HAP-1 (cell line): ENCODE measurements at regions not wholly inside any gene's neighbourhood (a gene's known extent, or its start where the extent isn't known, plus 50 kb on each side); places are given as distances from the start of the nearest gene placed in this dataset.

Source experiments
- DNase-seq, 2 experiments: peaks; one replicate each; pipeline ENCODE4 v3.0.0-alpha.2; 2016 to 2020; ENCODE audit warnings: low spot score in 2 of 2
- H3K27me3 ChIP-seq: fragments of 250-450 bp; sonication (Bioruptor Pico); 2 replicates; pipeline ENCODE4 v1.5.1; 2020; ENCODE audit warnings: low read depth, mild to moderate bottlenecking, moderate library complexity
- H3K36me3 ChIP-seq: fragments of 250-450 bp; sonication (Bioruptor Pico); replicated peaks from 2 replicates; pipeline ENCODE4 v1.5.1; 2020; ENCODE audit warnings: mild to moderate bottlenecking
- H3K4me1 ChIP-seq: fragments of 250-450 bp; sonication (Bioruptor Pico); 2 replicates; pipeline ENCODE4 v1.5.1; 2020; ENCODE audit warnings: mild to moderate bottlenecking
- H3K4me3 ChIP-seq: fragments of 250-450 bp; sonication (Bioruptor Pico); 2 replicates; pipeline ENCODE4 v1.5.1; 2020; ENCODE audit warnings: mild to moderate bottlenecking, moderate library complexity
- H3K9me3 ChIP-seq: fragments of 250-450 bp; sonication (Bioruptor Pico); 2 replicates; pipeline ENCODE4 v1.5.1; 2020; ENCODE audit warnings: mild to moderate bottlenecking, moderate library complexity
- in situ Hi-C: fragments of 300-500 bp; cut with MboI; formaldehyde crosslinking; loops from 3 replicates; pipeline ENCODE4 v1.14.3; 2020; ENCODE audit warnings: low sequenced_read_pairs, inconsistent platforms, mixed read lengths

GRCh38 chr18:34159691-34160185 lies 65.0 kb downstream of the NOL4 start:
- no peaks in the 10 kb centered on the region for H3K9me3 ChIP-seq
- peaks cover 3% of the 10 kb centered on the region for H3K27me3 ChIP-seq
- no peaks in the 10 kb centered on the region for H3K4me1 ChIP-seq
- no peaks in the 10 kb centered on the region for H3K36me3 ChIP-seq
- no peak overlapping the region for H3K4me3 ChIP-seq
- no peak for DNase-seq
- in situ Hi-C loops = no loop called here

GRCh38 chr18:34158881-34159690 lies 65.6 kb downstream of the NOL4 start:
- DNase-seq = peak; percentile 22 to 64
- peak overlapping the region; percentile 9; the same call in 1 of the 2 replicates for H3K4me3 ChIP-seq
- in situ Hi-C loops = no loop called here
- H3K9me3 ChIP-seq = no peaks in the 10 kb centered on the region
- H3K36me3 ChIP-seq = no peaks in the 10 kb centered on the region
- H3K27me3 ChIP-seq = peaks cover 3% of the 10 kb centered on the region
- no peaks in the 10 kb centered on the region for H3K4me1 ChIP-seq

GRCh38 chr18:34153711-34154110 lies 71.0 kb downstream of the NOL4 start:
- in situ Hi-C loops = no loop called here
- H3K36me3 ChIP-seq = no peaks in the 10 kb centered on the region
- H3K27me3 ChIP-seq = peaks cover 3% of the 10 kb centered on the region
- H3K9me3 ChIP-seq = no peaks in the 10 kb centered on the region
- DNase-seq = no peak
- H3K4me1 ChIP-seq = no peaks in the 10 kb centered on the region
- H3K4me3 ChIP-seq = no peak overlapping the region

GRCh38 chr18:34131006-34131405 lies 93.7 kb downstream of the NOL4 start:
- in situ Hi-C loops = no loop called here
- H3K4me1 ChIP-seq = no peaks in the 10 kb centered on the region
- H3K27me3 ChIP-seq = no peaks in the 10 kb centered on the region
- DNase-seq = no peak
- H3K4me3 ChIP-seq = no peak overlapping the region
- H3K36me3 ChIP-seq = no peaks in the 10 kb centered on the region
- H3K9me3 ChIP-seq = no peaks in the 10 kb centered on the region

GRCh38 chr18:34128436-34128835 lies 96.3 kb downstream of the NOL4 start:
- DNase-seq = peak in 1 of 2 experiments; percentile 54
- H3K4me1 ChIP-seq = no peaks in the 10 kb centered on the region
- no peaks in the 10 kb centered on the region for H3K27me3 ChIP-seq
- H3K9me3 ChIP-seq = no peaks in the 10 kb centered on the region
- in situ Hi-C loops = no loop called here
- no peaks in the 10 kb centered on the region for H3K36me3 ChIP-seq
- no peak overlapping the region for H3K4me3 ChIP-seq

- Histone ChIP-seq H3K4me1 (no peaks in the 10 kb centered on the region), H3K27me3 (no peaks in the 10 kb centered on the region), H3K9me3 (no peaks in the 10 kb centered on the region), H3K36me3 (no peaks in the 10 kb centered on the region), H3K4me3 (no peak overlapping the region)
- in situ Hi-C loops = no loop called here
- no peak for DNase-seq
These were observed 98.6 kb downstream of the NOL4 start for GRCh38 chr18:34126121-34126520.

- Histone ChIP-seq H3K4me3 (no peak overlapping the region), H3K9me3 (no peaks in the 10 kb centered on the region), H3K4me1 (no peaks in the 10 kb centered on the region), H3K36me3 (no peaks in the 10 kb centered on the region), H3K27me3 (no peaks in the 10 kb centered on the region)
- in situ Hi-C loops = no loop called here
- peak; percentile 41 to 48 for DNase-seq
These were observed 101.9 kb downstream of the NOL4 start for GRCh38 chr18:34122724-34123334.

- Histone ChIP-seq H3K9me3 (no peaks in the 10 kb centered on the region), H3K4me3 (no peak overlapping the region), H3K4me1 (no peaks in the 10 kb centered on the region), H3K36me3 (no peaks in the 10 kb centered on the region), H3K27me3 (no peaks in the 10 kb centered on the region)
- no peak for DNase-seq
- in situ Hi-C loops = no loop called here
These were observed 103.5 kb downstream of the NOL4 start for GRCh38 chr18:34121200-34121721.

GRCh38 chr18:34120294-34120693 lies 104.4 kb downstream of the NOL4 start:
- Histone ChIP-seq H3K4me1 (no peaks in the 10 kb centered on the region), H3K27me3 (no peaks in the 10 kb centered on the region), H3K9me3 (no peaks in the 10 kb centered on the region), H3K4me3 (no peak overlapping the region), H3K36me3 (no peaks in the 10 kb centered on the region)
- in situ Hi-C loops = no loop called here
- no peak for DNase-seq

- Histone ChIP-seq H3K27me3 (no peaks in the 10 kb centered on the region), H3K36me3 (no peaks in the 10 kb centered on the region), H3K4me1 (no peaks in the 10 kb centered on the region), H3K9me3 (no peaks in the 10 kb centered on the region), H3K4me3 (no peak overlapping the region)
- in situ Hi-C loops = no loop called here
- DNase-seq = no peak
These were observed 107.4 kb downstream of the NOL4 start for GRCh38 chr18:34117319-34117718.

GRCh38 chr18:34115409-34116081 lies 109.2 kb downstream of the NOL4 start:
- Histone ChIP-seq H3K36me3 (no peaks in the 10 kb centered on the region), H3K4me1 (no peaks in the 10 kb centered on the region), H3K9me3 (no peaks in the 10 kb centered on the region), H3K4me3 (no peak overlapping the region), H3K27me3 (no peaks in the 10 kb centered on the region)
- DNase-seq = no peak
- in situ Hi-C loops = no loop called here

GRCh38 chr18:34114996-34115395 lies 109.7 kb downstream of the NOL4 start:
- in situ Hi-C loops = no loop called here

GRCh38 chr18:34108206-34108605 lies 116.5 kb downstream of the NOL4 start:
- Histone ChIP-seq H3K9me3 (no peaks in the 10 kb centered on the region), H3K4me1 (no peaks in the 10 kb centered on the region), H3K27me3 (no peaks in the 10 kb centered on the region), H3K4me3 (no peak overlapping the region), H3K36me3 (no peaks in the 10 kb centered on the region)
- in situ Hi-C loops = no loop called here
- DNase-seq = no peak

More at GRCh38 chr18:34114996-34115395, 109.7 kb downstream of the NOL4 start:
- H3K36me3 ChIP-seq = no peaks in the 10 kb centered on the region
- no peak overlapping the region for H3K4me3 ChIP-seq
- DNase-seq = no peak
- no peaks in the 10 kb centered on the region for H3K4me1 ChIP-seq
- no peaks in the 10 kb centered on the region for H3K27me3 ChIP-seq
- no peaks in the 10 kb centered on the region for H3K9me3 ChIP-seq

- in situ Hi-C loops = no loop called here
- DNase-seq = no peak
These were observed 126.6 kb downstream of the NOL4 start for GRCh38 chr18:34098109-34098508.

More at GRCh38 chr18:34098109-34098508, 126.6 kb downstream of the NOL4 start:
- H3K36me3 ChIP-seq = no peaks in the 10 kb centered on the region
- no peaks in the 10 kb centered on the region for H3K9me3 ChIP-seq
- H3K27me3 ChIP-seq = no peaks in the 10 kb centered on the region
- H3K4me3 ChIP-seq = no peak overlapping the region
- H3K4me1 ChIP-seq = no peaks in the 10 kb centered on the region
